GM10248 (cell line): ENCODE measurements at regions not wholly inside any gene's neighbourhood (a gene's known extent, or its start where the extent isn't known, plus 50 kb on each side); places are given as distances from the start of the nearest gene placed in this dataset.

ENCODE experiments used
- CTCF ChIA-PET: fragments of 300-600 bp; sonication (Branson Sonifier 250); formaldehyde crosslinking; extraction: SDS; loops from one replicate; lab custom pipeline; 2021; ENCODE audit warnings: antibody characterized with exemption; lab: Yijun Ruan, JAX
- POLR2A ChIA-PET: fragments of 350-650 bp; sonication (Branson Sonifier 250); formaldehyde crosslinking; extraction: SDS; loops from one replicate; lab custom pipeline; 2020; ENCODE audit warnings: antibody characterized with exemption; lab: Yijun Ruan, JAX
- DNase-seq: peaks from one replicate; pipeline ENCODE4 v3.0.0; 2012; ENCODE audit errors: extremely low spot score
- TF ChIP-seq, protein P1 (sequence below): IDR thresholded peaks from 2 replicates; pipeline ENCODE4 v1.5.1; 2012; ENCODE audit warnings: mild to moderate bottlenecking, low read depth; ENCODE audit errors: extremely low read depth, missing control alignments, control extremely low read depth

- no peak for DNase-seq
- TF ChIP-seq, protein P1, sequence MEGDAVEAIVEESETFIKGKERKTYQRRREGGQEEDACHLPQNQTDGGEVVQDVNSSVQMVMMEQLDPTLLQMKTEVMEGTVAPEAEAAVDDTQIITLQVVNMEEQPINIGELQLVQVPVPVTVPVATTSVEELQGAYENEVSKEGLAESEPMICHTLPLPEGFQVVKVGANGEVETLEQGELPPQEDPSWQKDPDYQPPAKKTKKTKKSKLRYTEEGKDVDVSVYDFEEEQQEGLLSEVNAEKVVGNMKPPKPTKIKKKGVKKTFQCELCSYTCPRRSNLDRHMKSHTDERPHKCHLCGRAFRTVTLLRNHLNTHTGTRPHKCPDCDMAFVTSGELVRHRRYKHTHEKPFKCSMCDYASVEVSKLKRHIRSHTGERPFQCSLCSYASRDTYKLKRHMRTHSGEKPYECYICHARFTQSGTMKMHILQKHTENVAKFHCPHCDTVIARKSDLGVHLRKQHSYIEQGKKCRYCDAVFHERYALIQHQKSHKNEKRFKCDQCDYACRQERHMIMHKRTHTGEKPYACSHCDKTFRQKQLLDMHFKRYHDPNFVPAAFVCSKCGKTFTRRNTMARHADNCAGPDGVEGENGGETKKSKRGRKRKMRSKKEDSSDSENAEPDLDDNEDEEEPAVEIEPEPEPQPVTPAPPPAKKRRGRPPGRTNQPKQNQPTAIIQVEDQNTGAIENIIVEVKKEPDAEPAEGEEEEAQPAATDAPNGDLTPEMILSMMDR, result no peak
- CTCF ChIA-PET, result no interaction called here
- POLR2A ChIA-PET, result no interaction called here
These were observed 330.9 kb downstream of the DNAH5 start for GRCh38 chr5:13613621-13614020.

DNA sequence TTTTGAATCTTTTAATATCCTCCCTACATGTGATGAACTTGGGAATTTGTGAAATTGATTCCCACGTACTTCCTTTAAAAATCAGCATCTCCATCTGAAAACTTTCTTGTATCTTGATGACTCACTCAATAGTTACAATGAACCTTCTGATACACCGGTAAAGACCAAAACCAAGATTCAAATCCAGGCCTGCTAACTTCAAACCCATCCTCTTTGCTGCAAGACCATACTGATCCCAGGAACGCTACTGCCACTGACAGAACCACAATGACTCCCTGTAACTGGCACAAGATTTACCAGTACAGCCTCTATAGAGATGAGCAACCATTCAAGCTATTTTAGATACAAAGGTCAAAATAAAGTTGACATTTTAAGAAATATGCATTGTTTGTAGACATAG lies 332.9 kb downstream of the DNAH5 start:
- DNase-seq, result no peak
- ChIA-PET CTCF (interaction anchor here (1.4 to 2.6 kb wide), 2 partner anchors 10 to 14 kb away, joined by 3 to 6 read pairs; no protein-coding TSS in a partner anchor), POLR2A (no interaction called here)
- TF ChIP-seq, protein P1, result no peak

GRCh38 chr5:13609504-13609903 lies 335.0 kb downstream of the DNAH5 start:
- TF ChIP-seq, protein P1, result no peak
- DNase-seq, result no peak
- CTCF ChIA-PET, result no interaction called here
- POLR2A ChIA-PET, result no interaction called here

- CTCF ChIA-PET, result no interaction called here
- no peak for DNase-seq
- POLR2A ChIA-PET, result interaction anchor here (0.7 kb wide), 1 partner anchor 195 kb away, joined by 9 read pairs; no protein-coding TSS in a partner anchor
- TF ChIP-seq, protein P1, result no peak
These were observed 338.4 kb downstream of the DNAH5 start for GRCh38 chr5:13606051-13606450.

DNA sequence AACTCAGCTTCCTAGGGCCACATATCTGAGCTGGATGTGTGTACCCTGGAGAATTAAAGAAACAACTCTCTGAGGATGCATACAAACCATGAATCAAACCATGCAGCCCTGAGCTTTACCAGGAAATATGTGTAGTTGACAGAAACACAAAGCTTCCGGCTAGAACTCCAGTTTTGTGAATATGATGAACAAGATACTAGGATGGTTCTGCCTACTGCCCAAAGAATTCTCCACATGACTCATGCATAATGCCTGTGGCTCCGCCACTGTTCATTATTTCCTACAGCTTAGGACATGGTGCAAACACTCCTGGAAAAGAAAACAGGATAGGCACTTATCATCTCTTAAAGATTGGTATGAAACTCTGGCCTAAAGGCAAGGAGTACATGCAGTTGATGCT lies 343.4 kb downstream of the DNAH5 start:
- DNase-seq, result no peak
- ChIA-PET POLR2A (no interaction called here), CTCF (interaction anchor here (0.6 to 1.2 kb wide), 4 partner anchors 13 to 34 kb away, joined by 3 read pairs; no protein-coding TSS in a partner anchor)
- TF ChIP-seq, protein P1, result no peak

DNA sequence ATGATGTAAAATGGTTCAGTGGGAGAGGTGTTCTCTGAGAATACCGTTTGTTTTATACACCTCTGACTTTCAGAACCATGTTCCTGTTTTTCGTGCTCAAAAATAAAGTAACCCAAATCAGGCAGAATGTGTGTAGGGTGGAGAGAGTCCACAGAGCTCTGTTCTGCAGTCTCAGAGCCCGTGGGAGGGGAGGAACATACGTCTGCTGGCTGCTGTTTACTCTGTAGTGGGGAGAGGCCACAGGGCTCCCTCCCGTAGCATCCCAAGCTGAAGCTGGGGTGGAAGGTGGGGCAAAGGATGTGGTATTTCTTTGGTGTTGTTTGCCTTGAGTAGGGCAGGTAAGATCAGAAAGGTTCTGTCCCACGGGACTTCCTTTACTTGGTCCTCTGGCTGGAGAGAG lies 348.5 kb downstream of the DNAH5 start:
- CTCF ChIA-PET, result no interaction called here
- DNase-seq, result no peak
- TF ChIP-seq, protein P1, result no peak
- POLR2A ChIA-PET, result no interaction called here
